Uterus (tissue), 2 donors: ENCODE measurements at regions not wholly inside any gene's neighbourhood (a gene's known extent, or its start where the extent isn't known, plus 50 kb on each side); places are given as distances from the start of the nearest gene placed in this dataset.

Experiments
- POLR2A ChIP-seq, 2 donors: fragments of 450-650 bp; IDR thresholded peaks; one replicate each; pipeline ENCODE4 v1.6.1; 2016; ENCODE audit warnings: antibody characterized with exemption in 2 of 2, mild to moderate bottlenecking in 1 of 2, moderate library complexity in 1 of 2
- TF ChIP-seq, protein P1 (sequence below), 4 experiments: fragments of 200-600 bp in 2 of 4; fragments of 450-650 bp in 2 of 4; sonication (generic) in 2 of 4; IDR thresholded peaks; one replicate each; pipeline ENCODE4 v1.5.1; 2016 to 2019; ENCODE audit warnings: antibody characterized with exemption in 4 of 4, mild to moderate bottlenecking in 2 of 4, moderate library complexity in 1 of 4

DNA sequence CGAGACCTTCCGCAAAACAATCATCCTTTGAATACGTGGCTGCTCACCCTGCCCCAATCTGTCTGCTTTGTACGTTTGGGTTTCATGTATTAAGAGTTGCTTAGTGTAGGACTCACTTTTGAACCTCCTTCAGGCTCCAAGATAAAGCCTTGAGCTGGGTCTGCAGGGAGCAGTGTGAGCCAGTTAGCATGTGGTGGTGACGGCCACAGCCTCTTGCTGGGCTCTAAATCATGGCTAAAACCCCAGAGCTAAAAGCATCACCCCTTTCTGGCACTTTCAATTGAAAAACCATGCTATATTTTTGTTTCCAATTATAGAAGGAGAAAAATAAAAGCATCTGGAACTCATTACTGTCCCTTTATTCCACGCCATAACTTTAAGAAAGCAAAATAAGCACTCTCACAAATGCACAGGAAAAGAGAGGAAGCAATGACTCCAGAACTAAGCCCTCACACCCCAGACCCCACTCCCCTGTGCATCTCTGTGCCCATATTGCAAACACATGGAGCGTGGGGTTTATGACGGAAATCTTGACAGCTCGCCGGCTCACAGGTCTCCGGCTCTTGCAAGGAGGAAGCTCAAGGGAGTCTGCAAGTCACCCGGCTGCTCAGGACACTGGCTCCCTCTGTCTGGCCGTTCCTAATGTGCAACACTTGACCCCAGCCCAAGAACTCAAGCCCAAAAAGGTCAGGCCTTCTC is 135.5 kb downstream of the MIS18A start:
- TF ChIP-seq POLR2A (IDR thresholded peaks at IDR 0.05) = no peak
- TF ChIP-seq, protein P1, sequence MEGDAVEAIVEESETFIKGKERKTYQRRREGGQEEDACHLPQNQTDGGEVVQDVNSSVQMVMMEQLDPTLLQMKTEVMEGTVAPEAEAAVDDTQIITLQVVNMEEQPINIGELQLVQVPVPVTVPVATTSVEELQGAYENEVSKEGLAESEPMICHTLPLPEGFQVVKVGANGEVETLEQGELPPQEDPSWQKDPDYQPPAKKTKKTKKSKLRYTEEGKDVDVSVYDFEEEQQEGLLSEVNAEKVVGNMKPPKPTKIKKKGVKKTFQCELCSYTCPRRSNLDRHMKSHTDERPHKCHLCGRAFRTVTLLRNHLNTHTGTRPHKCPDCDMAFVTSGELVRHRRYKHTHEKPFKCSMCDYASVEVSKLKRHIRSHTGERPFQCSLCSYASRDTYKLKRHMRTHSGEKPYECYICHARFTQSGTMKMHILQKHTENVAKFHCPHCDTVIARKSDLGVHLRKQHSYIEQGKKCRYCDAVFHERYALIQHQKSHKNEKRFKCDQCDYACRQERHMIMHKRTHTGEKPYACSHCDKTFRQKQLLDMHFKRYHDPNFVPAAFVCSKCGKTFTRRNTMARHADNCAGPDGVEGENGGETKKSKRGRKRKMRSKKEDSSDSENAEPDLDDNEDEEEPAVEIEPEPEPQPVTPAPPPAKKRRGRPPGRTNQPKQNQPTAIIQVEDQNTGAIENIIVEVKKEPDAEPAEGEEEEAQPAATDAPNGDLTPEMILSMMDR (IDR thresholded peaks at IDR 0.05) = no peak
